ENCODE measurements at regions not wholly inside any gene's neighbourhood (a gene's known extent, or its start where the extent isn't known, plus 50 kb on each side); places are given as distances from the start of the nearest gene placed in this dataset.

DNA sequence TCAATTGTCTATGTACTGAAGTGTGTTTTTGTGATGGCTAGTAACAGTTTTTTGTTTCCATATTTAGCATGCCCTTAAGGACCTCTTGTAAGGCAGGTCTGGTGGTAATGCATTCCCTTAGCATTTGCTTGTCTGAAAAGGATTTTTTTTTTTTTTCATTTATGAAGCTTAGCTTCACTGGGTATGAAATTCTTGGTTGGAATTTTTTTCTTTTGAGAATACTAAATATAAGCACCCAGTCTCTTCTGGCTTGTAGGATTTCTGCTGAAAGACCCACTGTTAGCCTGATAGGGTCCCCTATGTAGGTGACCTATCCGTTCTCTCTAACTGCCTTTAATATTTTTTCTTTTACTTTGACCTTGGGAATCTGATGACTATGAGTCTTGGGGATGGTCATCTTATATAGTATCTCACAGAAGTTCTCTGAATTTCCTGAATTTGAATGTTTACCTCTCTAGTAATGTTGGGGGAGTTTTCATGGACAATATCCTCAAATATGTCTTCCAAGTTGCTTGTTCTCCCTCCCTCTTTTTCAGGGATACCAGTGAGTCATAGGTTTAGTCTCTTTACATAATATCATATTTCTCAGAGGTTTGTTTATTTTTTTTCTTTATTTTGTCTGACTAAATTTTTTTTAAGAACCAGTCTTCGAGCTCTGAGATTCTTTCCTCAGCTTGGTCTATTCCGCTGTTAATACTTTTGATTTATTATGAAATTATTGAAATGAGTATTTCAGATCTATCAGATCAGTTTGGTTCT is 157.1 kb upstream of the PGRMC2 start:
- TF ChIP-seq POLR2A (IDR thresholded peaks at IDR 0.05) (no peak), POLR2AphosphoS5 (IDR thresholded peaks at IDR 0.05) (no peak)

Measured in suprapubic skin (tissue), 4 donors.